ENCODE measurements at regions not wholly inside any gene's neighbourhood (a gene's known extent, or its start where the extent isn't known, plus 50 kb on each side); places are given as distances from the start of the nearest gene placed in this dataset.

GRCh38 chr11:81218440-81218839, 1515.2 kb downstream of the FAM181B start:
- TF ChIP-seq YY1 (IDR thresholded peaks at IDR 0.05; ENCODE audit: insufficient read depth, insufficient read length) (no peak), SUZ12 (IDR thresholded peaks at IDR 0.05; ENCODE audit: extremely low read depth, insufficient read depth, insufficient read length) (no peak)
